Activated naive CD8-positive, alpha-beta T cell treated with anti-CD3 and anti-CD28 coated beads for 36 hours (primary cell): ENCODE measurements at regions not wholly inside any gene's neighbourhood (a gene's known extent, or its start where the extent isn't known, plus 50 kb on each side); places are given as distances from the start of the nearest gene placed in this dataset.

Source experiments
- DNase-seq: peaks from one replicate; pipeline ENCODE4 v3.0.0; 2021
- H3K27ac Mint-ChIP-seq: one replicate; pipeline ENCODE4 v1.8.0; 2022; ENCODE audit warnings: mild to moderate bottlenecking, moderate library complexity, mixed read lengths
- H3K27me3 Mint-ChIP-seq: one replicate; pipeline ENCODE4 v1.8.0; 2022; ENCODE audit warnings: mild to moderate bottlenecking, mixed read lengths
- H3K36me3 Mint-ChIP-seq: one replicate; pipeline ENCODE4 v1.8.0; 2021; ENCODE audit warnings: mild to moderate bottlenecking, mixed read lengths
- H3K4me1 Mint-ChIP-seq: one replicate; pipeline ENCODE4 v1.8.0; 2021; ENCODE audit warnings: mixed read lengths
- H3K4me3 Mint-ChIP-seq: one replicate; pipeline ENCODE4 v1.8.0; 2022; ENCODE audit warnings: mild to moderate bottlenecking, moderate library complexity, mixed read lengths
- H3K9me3 Mint-ChIP-seq: one replicate; pipeline ENCODE4 v1.8.0; 2022; ENCODE audit warnings: mixed read lengths

DNA sequence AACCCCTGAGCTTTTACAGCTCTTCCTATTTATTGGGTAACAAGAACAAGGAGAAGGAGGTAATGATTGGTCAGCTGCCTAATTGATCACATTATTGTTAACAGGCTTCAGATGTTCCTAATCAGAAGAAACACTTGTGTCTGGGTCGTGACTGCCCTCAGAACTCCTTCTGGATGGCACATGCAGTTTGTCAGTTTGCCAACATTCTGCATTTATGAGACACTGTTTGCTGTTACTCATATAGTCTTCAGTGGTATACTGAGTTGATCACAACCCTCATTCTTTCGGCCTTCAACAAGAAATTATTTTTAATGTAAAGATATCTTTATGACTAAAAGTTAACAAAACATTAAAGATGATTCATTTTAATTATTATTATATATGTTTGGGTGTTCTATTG, 95.7 kb upstream of the DOCK10 start:
- H3K4me3 Mint-ChIP-seq: no peak overlapping the region
- H3K9me3 Mint-ChIP-seq: peaks cover 4% of the 10 kb centered on the region
- no peaks in the 10 kb centered on the region for H3K36me3 Mint-ChIP-seq
- no peaks in the 10 kb centered on the region for H3K4me1 Mint-ChIP-seq
- DNase-seq: no peak
- no peak overlapping the region for H3K27ac Mint-ChIP-seq
- no peaks in the 10 kb centered on the region for H3K27me3 Mint-ChIP-seq

- H3K36me3 Mint-ChIP-seq: no peaks in the 10 kb centered on the region
- DNase-seq: no peak
- no peak overlapping the region for H3K27ac Mint-ChIP-seq
- no peaks in the 10 kb centered on the region for H3K27me3 Mint-ChIP-seq
- H3K4me3 Mint-ChIP-seq: no peak overlapping the region
- H3K9me3 Mint-ChIP-seq: peaks cover 4% of the 10 kb centered on the region
- no peaks in the 10 kb centered on the region for H3K4me1 Mint-ChIP-seq
These were observed 94.3 kb upstream of the DOCK10 start for GRCh38 chr2:225136552-225136951.

DNA sequence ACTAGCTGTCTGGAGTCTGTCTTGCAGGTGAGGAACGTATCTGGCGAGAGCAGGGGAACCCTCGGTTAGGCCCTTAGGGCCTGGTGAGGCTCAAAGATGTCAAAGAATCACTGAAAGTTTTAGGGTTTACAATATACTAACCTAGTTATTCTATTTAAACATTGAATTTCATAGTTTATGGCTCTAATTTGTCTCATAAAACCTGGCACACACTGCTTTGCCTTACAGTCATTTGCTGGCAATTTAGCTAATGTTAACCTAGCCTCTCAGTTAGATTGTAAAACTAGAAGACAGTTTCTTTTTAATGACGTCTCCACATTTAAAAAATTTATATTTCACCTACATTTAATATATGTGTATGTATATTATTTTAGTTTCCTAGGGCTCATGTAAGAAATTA, 89.6 kb upstream of the DOCK10 start:
- H3K4me1 Mint-ChIP-seq: no peaks in the 10 kb centered on the region
- no peak overlapping the region for H3K27ac Mint-ChIP-seq
- no peak for DNase-seq
- no peak overlapping the region for H3K4me3 Mint-ChIP-seq
- no peaks in the 10 kb centered on the region for H3K36me3 Mint-ChIP-seq
- peaks cover 8% of the 10 kb centered on the region for H3K9me3 Mint-ChIP-seq
- H3K27me3 Mint-ChIP-seq: no peaks in the 10 kb centered on the region

DNA sequence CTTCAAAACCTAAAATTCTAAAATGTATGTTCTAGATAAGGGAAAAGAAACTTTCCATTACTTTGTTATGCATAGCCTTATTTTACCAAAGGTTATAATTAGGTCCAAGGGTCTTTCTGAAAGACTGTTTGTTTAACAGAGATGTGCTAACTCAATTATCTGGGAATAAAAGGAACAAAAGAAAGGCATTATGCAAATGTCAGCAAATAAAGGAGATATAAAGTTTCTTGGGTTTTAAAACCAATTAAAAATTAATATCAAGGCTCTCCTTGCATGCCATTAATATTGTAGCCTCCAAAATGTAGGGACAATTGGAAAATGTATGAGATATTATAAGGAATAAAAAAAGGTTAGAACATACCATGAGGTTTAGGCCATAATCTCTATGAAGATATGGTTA, 87.8 kb upstream of the DOCK10 start:
- Mint-ChIP-seq H3K27ac (no peak overlapping the region), H3K9me3 (peaks cover 10% of the 10 kb centered on the region), H3K27me3 (no peaks in the 10 kb centered on the region), H3K4me1 (no peaks in the 10 kb centered on the region), H3K36me3 (peaks cover 3% of the 10 kb centered on the region), H3K4me3 (no peak overlapping the region)
- no peak for DNase-seq

- Mint-ChIP-seq H3K9me3 (peaks cover 10% of the 10 kb centered on the region), H3K27me3 (no peaks in the 10 kb centered on the region), H3K27ac (no peak overlapping the region), H3K36me3 (peaks cover 3% of the 10 kb centered on the region), H3K4me1 (no peaks in the 10 kb centered on the region), H3K4me3 (no peak overlapping the region)
- DNase-seq: no peak
These were observed 82.2 kb upstream of the DOCK10 start for GRCh38 chr2:225124311-225125017.

DNA sequence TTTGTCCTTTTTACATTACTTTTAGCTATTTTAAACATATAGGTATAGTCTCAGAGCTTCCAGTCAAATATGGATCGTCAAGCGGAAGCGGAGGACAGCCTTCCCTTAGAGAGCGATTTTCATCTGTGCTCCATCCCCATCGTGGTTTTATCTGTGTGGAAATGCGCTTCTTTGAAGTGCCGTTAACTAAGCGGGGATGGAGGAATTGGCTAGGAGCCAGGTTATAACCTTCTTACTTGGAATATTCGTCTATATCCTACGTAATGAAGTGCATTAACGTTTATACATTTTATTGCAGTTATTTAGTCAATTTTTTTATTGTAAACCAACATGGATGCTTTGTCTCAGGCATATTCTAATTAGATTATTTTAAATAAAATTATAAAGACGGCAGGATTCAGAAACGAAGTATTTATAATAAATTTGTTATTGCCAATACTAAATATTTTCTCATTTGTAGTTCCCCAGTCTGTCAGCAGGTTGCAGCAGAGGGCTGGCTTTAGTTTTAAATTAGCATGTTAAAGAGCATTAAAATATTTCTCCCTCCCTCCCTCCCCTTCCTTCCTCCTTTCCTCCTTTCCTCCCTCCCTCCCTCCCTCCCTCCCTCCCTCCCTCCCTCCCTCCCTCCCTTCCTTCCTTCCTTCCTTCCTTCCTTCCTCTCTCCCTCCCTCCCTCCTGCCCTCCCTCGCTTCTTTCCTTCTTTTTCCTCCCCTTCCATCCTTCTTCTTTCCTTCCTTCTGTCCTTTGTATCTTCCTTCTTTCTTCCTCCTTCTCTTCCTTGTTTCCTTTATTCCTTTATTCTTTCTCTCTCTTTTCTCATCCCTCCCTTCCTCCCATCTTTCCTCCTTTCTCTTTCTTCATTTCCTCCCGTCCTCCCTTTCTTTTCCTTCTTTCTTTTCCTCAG, 80.6 kb upstream of the DOCK10 start:
- Mint-ChIP-seq H3K27ac (no peak overlapping the region), H3K4me3 (no peak overlapping the region), H3K36me3 (peaks cover 3% of the 10 kb centered on the region), H3K27me3 (no peaks in the 10 kb centered on the region), H3K9me3 (peaks cover 8% of the 10 kb centered on the region), H3K4me1 (no peaks in the 10 kb centered on the region)
- no peak for DNase-seq

GRCh38 chr2:225122007-225122406, 79.7 kb upstream of the DOCK10 start:
- Mint-ChIP-seq H3K36me3 (peaks cover 3% of the 10 kb centered on the region), H3K27ac (no peak overlapping the region), H3K4me1 (no peaks in the 10 kb centered on the region), H3K9me3 (peaks cover 2% of the 10 kb centered on the region), H3K27me3 (no peaks in the 10 kb centered on the region), H3K4me3 (no peak overlapping the region)
- no peak for DNase-seq

DNA sequence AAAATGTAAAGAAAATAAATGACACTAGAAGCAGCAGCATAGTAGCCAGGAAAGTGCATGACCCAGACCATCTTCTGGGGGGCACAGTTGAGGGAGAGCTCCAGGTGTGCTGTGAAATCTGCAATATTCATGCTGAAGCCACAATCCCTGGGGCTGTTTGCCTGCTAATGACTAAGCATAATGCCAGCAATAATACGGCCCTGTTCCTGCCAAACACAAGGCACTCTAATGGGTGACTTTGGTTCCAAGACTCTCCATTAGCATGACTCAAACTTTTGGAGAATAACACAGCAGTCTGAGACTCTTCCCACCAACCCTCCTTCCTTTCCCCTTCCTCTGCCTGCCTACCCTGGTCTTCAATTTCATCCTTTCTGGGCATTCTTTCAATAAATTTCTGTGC, 77.9 kb upstream of the DOCK10 start:
- no peak overlapping the region for H3K27ac Mint-ChIP-seq
- no peaks in the 10 kb centered on the region for H3K27me3 Mint-ChIP-seq
- no peaks in the 10 kb centered on the region for H3K9me3 Mint-ChIP-seq
- no peak for DNase-seq
- H3K36me3 Mint-ChIP-seq: no peaks in the 10 kb centered on the region
- H3K4me3 Mint-ChIP-seq: no peak overlapping the region
- no peaks in the 10 kb centered on the region for H3K4me1 Mint-ChIP-seq

DNA sequence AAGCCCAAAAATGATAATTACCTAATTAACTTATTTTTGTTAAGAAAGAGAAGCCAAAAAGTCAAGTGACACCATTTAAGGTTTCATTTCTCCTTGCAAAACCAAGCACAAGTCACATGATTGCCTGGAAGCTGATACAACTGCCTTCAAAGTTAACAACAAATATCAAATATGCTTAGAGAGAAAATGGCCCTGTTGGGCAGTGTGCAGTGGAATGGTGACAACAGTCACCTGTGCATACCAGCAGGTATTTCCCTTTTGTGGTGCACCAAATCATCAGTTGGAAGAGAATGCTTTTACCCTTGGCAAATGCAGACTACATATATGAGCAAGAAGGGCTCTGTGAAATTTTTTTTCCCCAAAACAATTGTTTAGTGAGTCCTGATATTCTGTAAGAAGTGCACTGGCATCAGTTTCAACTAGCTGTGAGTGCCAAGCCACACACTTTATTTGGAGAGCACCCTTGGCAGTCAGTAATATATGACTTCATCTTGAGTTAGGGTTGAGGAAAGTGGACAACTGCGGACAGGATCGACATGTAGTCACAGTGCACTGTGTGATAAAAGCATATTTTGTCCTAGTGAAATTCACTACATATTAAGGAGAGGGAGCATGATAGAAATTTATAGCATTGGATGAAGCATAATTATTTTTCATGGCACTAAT, 74.9 kb upstream of the DOCK10 start:
- Mint-ChIP-seq H3K27ac (no peak overlapping the region), H3K36me3 (no peaks in the 10 kb centered on the region), H3K27me3 (no peaks in the 10 kb centered on the region), H3K9me3 (no peaks in the 10 kb centered on the region), H3K4me1 (no peaks in the 10 kb centered on the region), H3K4me3 (no peak overlapping the region)
- no peak for DNase-seq

DNA sequence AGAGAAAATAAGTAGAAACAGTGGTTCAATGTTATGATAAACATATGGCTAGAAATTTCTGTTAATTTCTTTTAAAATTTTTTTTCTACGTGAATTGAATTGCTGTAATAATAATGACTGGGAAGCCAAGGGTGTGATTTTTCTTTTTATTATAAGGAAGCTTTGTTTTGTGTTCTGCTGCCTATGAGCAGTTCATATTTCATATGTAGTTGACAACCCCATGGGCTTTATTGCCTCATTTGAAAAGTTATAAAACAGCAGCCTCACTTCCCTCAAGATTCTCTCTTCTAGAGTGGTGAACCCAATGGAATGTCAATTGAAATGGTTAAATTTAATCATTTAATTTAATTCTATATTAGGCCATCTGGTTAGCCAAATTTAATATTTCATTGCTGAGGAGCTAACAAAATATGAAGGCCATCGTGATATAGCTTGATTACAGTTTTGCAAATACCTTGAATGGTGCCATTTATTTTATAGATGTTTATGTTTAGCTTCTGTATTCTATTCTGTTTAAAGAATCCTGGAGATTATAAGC, 72.6 kb upstream of the DOCK10 start:
- H3K4me3 Mint-ChIP-seq: no peak overlapping the region
- H3K4me1 Mint-ChIP-seq: peaks cover 2% of the 10 kb centered on the region
- H3K9me3 Mint-ChIP-seq: no peaks in the 10 kb centered on the region
- H3K36me3 Mint-ChIP-seq: no peaks in the 10 kb centered on the region
- no peak for DNase-seq
- H3K27ac Mint-ChIP-seq: no peak overlapping the region
- no peaks in the 10 kb centered on the region for H3K27me3 Mint-ChIP-seq

- no peaks in the 10 kb centered on the region for H3K36me3 Mint-ChIP-seq
- H3K9me3 Mint-ChIP-seq: no peaks in the 10 kb centered on the region
- H3K4me3 Mint-ChIP-seq: no peak overlapping the region
- DNase-seq: no peak
- no peaks in the 10 kb centered on the region for H3K27me3 Mint-ChIP-seq
- H3K4me1 Mint-ChIP-seq: peaks cover 2% of the 10 kb centered on the region
- no peak overlapping the region for H3K27ac Mint-ChIP-seq
These were observed 71.2 kb upstream of the DOCK10 start for GRCh38 chr2:225113371-225114015.

DNA sequence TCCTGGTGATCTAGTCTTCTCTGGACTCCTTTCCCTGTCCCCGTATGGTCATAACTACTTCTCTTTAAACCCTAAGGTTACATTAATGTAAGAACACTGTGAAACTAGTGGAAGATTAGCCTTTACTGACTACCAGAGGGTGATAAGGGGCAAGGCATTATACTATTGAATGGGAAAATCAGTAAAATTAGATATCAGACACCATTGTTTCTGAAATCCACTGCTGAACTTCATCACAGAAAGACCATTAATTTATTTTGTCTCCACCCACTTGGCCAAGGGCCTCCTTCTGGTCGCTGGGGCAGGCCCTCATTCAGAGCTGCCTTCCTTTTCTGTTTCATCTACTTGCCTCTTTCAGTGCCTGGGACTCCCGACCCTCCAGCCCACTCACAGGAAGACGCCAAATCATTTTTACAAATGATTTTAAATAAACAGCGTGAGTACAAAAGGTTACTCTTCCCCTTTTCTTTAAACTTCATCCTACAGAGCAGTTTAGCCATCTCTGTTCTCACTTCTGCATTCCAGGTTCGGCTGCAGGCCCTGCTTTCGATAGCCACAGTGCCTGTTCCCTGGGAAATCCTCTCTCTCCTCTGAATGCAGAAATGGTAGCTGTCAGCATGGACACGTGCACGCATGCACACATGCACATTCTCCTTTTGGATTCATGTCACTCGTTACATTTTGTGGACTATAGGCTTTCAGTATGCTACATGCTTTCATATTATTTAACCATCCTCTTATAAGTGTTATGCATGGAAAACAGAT, 70.3 kb upstream of the DOCK10 start:
- Mint-ChIP-seq H3K36me3 (no peaks in the 10 kb centered on the region), H3K9me3 (no peaks in the 10 kb centered on the region), H3K27me3 (no peaks in the 10 kb centered on the region), H3K4me3 (no peak overlapping the region), H3K27ac (no peak overlapping the region), H3K4me1 (peaks cover 2% of the 10 kb centered on the region)
- DNase-seq: no peak

- Mint-ChIP-seq H3K27me3 (no peaks in the 10 kb centered on the region), H3K27ac (no peak overlapping the region), H3K4me1 (peaks cover 2% of the 10 kb centered on the region), H3K36me3 (no peaks in the 10 kb centered on the region), H3K4me3 (no peak overlapping the region), H3K9me3 (no peaks in the 10 kb centered on the region)
- no peak for DNase-seq
These were observed 66.5 kb upstream of the DOCK10 start for GRCh38 chr2:225108805-225109204.

DNA sequence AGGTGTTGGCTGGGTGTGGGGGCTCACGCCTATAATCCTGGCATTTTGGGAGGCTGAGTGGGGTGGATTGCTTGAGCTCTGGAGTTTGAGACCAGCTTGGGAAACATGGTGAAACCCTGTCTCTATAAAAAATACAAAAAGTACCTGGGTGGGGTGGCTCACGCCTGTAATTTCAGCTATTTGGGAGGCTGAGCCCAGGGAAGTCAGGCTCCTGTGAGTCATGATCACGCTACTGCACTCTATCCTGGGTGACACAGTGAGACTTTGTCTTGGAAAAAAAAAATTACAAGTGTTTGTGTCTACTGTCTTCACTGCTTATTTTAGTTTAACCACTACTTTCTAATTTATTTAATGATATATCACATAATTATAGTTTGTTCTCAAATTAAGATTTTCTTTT, 62.7 kb upstream of the DOCK10 start:
- Mint-ChIP-seq H3K27ac (no peak overlapping the region), H3K9me3 (no peaks in the 10 kb centered on the region), H3K27me3 (no peaks in the 10 kb centered on the region), H3K36me3 (no peaks in the 10 kb centered on the region), H3K4me1 (no peaks in the 10 kb centered on the region), H3K4me3 (no peak overlapping the region)
- DNase-seq: no peak
